GM21576 (cell line): ENCODE measurements at regions not wholly inside any gene's neighbourhood (a gene's known extent, or its start where the extent isn't known, plus 50 kb on each side); places are given as distances from the start of the nearest gene placed in this dataset.
"Not testable (repeated sequence)": the region's sequence is repeated elsewhere in the genome, so short reads cannot be mapped to it uniquely, and the experiment has no call there.

Experiments
- ATAC-seq: cut with Tn5 transposase; IDR thresholded peaks from one replicate; pipeline ENCODE4 v1.9.1; 2021; ENCODE audit warnings: mild to moderate bottlenecking, moderate library complexity; ENCODE audit not compliant: unreplicated experiment

GRCh38 chr12:28973491-28973890, 175.6 kb upstream of the FAR2 start:
- ATAC-seq: no peak

- no peak for ATAC-seq
Measured at GRCh38 chr12:28974166-28974565, 174.9 kb upstream of the FAR2 start.

GRCh38 chr12:28974883-28975282, 174.2 kb upstream of the FAR2 start:
- no peak for ATAC-seq

GRCh38 chr12:28975564-28976340, 173.3 kb upstream of the FAR2 start:
- no peak for ATAC-seq

GRCh38 chr12:28980436-28980835, 168.6 kb upstream of the FAR2 start:
- ATAC-seq: no peak

GRCh38 chr12:28987538-28988324, 161.3 kb upstream of the FAR2 start:
- no peak for ATAC-seq

- no peak for ATAC-seq
Measured at GRCh38 chr12:28988325-28988704, 160.8 kb upstream of the FAR2 start.

GRCh38 chr12:28991626-28992025, 157.5 kb upstream of the FAR2 start:
- ATAC-seq: no peak

GRCh38 chr12:28993720-28994119, 155.4 kb upstream of the FAR2 start:
- ATAC-seq: no peak

- no peak for ATAC-seq
Measured at GRCh38 chr12:28994179-28994715, 154.8 kb upstream of the FAR2 start.

GRCh38 chr12:28996688-28997087, 152.4 kb upstream of the FAR2 start:
- ATAC-seq: no peak

- no peak for ATAC-seq
Measured at GRCh38 chr12:28998662-28999120, 150.4 kb upstream of the FAR2 start.

- ATAC-seq: no peak
Measured at GRCh38 chr12:29004066-29004935, 144.8 kb upstream of the FAR2 start.

GRCh38 chr12:29004936-29005304, 144.2 kb upstream of the FAR2 start:
- no peak for ATAC-seq

GRCh38 chr12:29008786-29009185, 140.3 kb upstream of the FAR2 start:
- no peak for ATAC-seq

- no peak for ATAC-seq
Measured at GRCh38 chr12:29012673-29013072, 136.4 kb upstream of the FAR2 start.

GRCh38 chr12:29017532-29017931, 131.5 kb upstream of the FAR2 start:
- not testable (repeated sequence) for ATAC-seq

- ATAC-seq: no peak
Measured at GRCh38 chr12:29023436-29024076, 125.5 kb upstream of the FAR2 start.

- ATAC-seq: no peak
Measured at GRCh38 chr12:29024117-29024516, 125.0 kb upstream of the FAR2 start.

GRCh38 chr12:29025937-29026336, 123.1 kb upstream of the FAR2 start:
- no peak for ATAC-seq

GRCh38 chr12:29026419-29026818, 122.7 kb upstream of the FAR2 start:
- no peak for ATAC-seq
